Naive B cell (primary cell): ENCODE measurements at regions not wholly inside any gene's neighbourhood (a gene's known extent, or its start where the extent isn't known, plus 50 kb on each side); places are given as distances from the start of the nearest gene placed in this dataset.
"Not testable (repeated sequence)": the region's sequence is repeated elsewhere in the genome, so short reads cannot be mapped to it uniquely, and the experiment has no call there.

Experiments used
- ATAC-seq, 2 donors: fragments of 150-1000 bp; cut with Tn5 transposase; 2 replicates each; pipeline ENCODE4 v1.10.0; 2021; ENCODE audit warnings: low read depth in 2 of 2, mild to moderate bottlenecking in 2 of 2, moderate library complexity in 2 of 2
- DNase-seq: peaks from one replicate; pipeline ENCODE4 v3.0.0; 2022
- H3K27ac Mint-ChIP-seq, 6 donors: one replicate each; pipeline ENCODE4 v1.8.0; 2020 to 2022; ENCODE audit warnings: mild to moderate bottlenecking in 6 of 6, mixed read lengths in 6 of 6, moderate library complexity in 5 of 6, inconsistent platforms in 2 of 6
- H3K27me3 Mint-ChIP-seq, 3 donors: one replicate each; pipeline ENCODE4 v1.8.0; 2021 to 2022; ENCODE audit warnings: mixed read lengths in 3 of 3, mild to moderate bottlenecking in 1 of 3
- H3K36me3 Mint-ChIP-seq, 2 donors: one replicate each; pipeline ENCODE4 v1.8.0; 2020 to 2022; ENCODE audit warnings: mixed read lengths in 2 of 2, inconsistent platforms in 1 of 2, mild to moderate bottlenecking in 1 of 2
- H3K4me1 Mint-ChIP-seq, 3 donors: one replicate each; pipeline ENCODE4 v1.8.0; 2020 to 2022; ENCODE audit warnings: mixed read lengths in 3 of 3, inconsistent platforms in 1 of 3, mild to moderate bottlenecking in 1 of 3, moderate library complexity in 1 of 3
- H3K4me3 Mint-ChIP-seq, 8 donors: one replicate each; pipeline ENCODE4 v1.8.0; 2020 to 2022; ENCODE audit warnings: mild to moderate bottlenecking in 8 of 8, mixed read lengths in 8 of 8, moderate library complexity in 8 of 8, inconsistent platforms in 2 of 8
- H3K9me3 Mint-ChIP-seq, 7 donors: one replicate each; pipeline ENCODE4 v1.8.0; 2020 to 2022; ENCODE audit warnings: mixed read lengths in 7 of 7, mild to moderate bottlenecking in 5 of 7, inconsistent platforms in 2 of 7, moderate library complexity in 1 of 7

DNA sequence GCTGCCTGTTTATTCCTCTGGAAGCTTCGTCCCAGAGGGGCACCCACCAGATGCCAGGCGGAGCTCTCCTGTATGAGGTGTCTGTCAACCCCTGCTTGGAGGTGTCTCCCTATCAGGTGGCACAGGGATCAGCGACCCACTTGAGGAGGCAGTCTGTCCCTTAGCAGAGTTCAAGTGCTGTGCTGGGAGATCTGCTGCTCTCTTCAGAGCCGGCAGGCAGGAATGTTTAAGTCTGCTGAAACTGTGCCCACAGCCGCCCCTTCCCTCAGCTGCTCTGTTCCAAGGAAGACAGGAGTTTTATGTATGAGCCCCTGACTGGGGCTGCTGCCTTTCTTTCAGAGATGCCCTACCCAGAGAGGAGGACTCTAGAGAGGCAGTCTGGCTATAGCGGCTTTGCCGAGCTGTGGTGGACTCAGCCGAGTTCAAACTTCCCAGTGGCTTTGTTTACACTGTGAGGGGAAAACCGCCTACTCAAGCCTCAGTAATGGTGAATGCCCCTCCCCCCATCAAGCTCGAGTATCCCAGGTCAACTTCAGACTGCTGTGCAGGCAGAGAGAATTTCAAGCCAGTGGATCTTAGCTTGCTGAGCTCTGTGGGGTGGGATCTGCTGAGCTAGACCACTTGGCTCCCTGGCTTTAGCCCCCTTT, 279.8 kb downstream of the TTC8 start:
- not testable (repeated sequence) for ATAC-seq, H3K4me3 Mint-ChIP-seq, DNase-seq, H3K27ac Mint-ChIP-seq, H3K36me3 Mint-ChIP-seq, H3K4me1 Mint-ChIP-seq
- H3K9me3 Mint-ChIP-seq, result peaks cover 0 to 32% (median 12%) of the 10 kb centered on the region in 7 donors
- H3K27me3 Mint-ChIP-seq, result peaks cover 11 to 56% (median 29%) of the 10 kb centered on the region in 3 donors

- H3K27ac Mint-ChIP-seq, ATAC-seq, H3K36me3 Mint-ChIP-seq, H3K4me1 Mint-ChIP-seq, DNase-seq, H3K4me3 Mint-ChIP-seq: not testable (repeated sequence)
- Mint-ChIP-seq H3K27me3 (peaks cover 11 to 56% (median 34%) of the 10 kb centered on the region in 3 donors), H3K9me3 (peaks cover 0 to 30% (median 10%) of the 10 kb centered on the region in 7 donors)
These were observed 280.4 kb downstream of the TTC8 start for GRCh38 chr14:89104861-89105260.
